Mesenchymal stem cell (in vitro differentiated cells and primary cell): ENCODE measurements at regions not wholly inside any gene's neighbourhood (a gene's known extent, or its start where the extent isn't known, plus 50 kb on each side); places are given as distances from the start of the nearest gene placed in this dataset.

Source experiments
- DNase-seq: peaks from one replicate; pipeline ENCODE4 v3.0.0-alpha.2; 2013
- H2AFZ ChIP-seq: one replicate; pipeline ENCODE4 v1.6.1; 2013; ENCODE audit warnings: low read depth, mild to moderate bottlenecking, control low read depth, inconsistent platforms, low read length, moderate library complexity
- H2AK5ac ChIP-seq: 2 replicates; pipeline ENCODE4 v1.6.1; 2013; ENCODE audit warnings: low read length, moderate library complexity, mild to moderate bottlenecking, inconsistent platforms; ENCODE audit not compliant: severe bottlenecking
- H2BK120ac ChIP-seq: one replicate; pipeline ENCODE4 v1.6.1; 2013; ENCODE audit warnings: low read depth, mild to moderate bottlenecking, inconsistent platforms, low read length, moderate library complexity
- H2BK12ac ChIP-seq, 2 experiments: one replicate each; pipeline ENCODE4 v1.6.1; 2013; ENCODE audit warnings: inconsistent platforms in 2 of 2, low read length in 2 of 2, mild to moderate bottlenecking in 2 of 2, moderate library complexity in 2 of 2, control low read depth in 1 of 2
- H2BK15ac ChIP-seq: one replicate; pipeline ENCODE4 v1.6.1; 2013; ENCODE audit warnings: mild to moderate bottlenecking, low read depth, inconsistent platforms; ENCODE audit not compliant: poor library complexity, severe bottlenecking
- H2BK5ac ChIP-seq: 2 replicates; pipeline ENCODE4 v1.6.1; 2013; ENCODE audit warnings: low read depth, mild to moderate bottlenecking, low read length, control low read depth, inconsistent platforms; ENCODE audit not compliant: poor library complexity, severe bottlenecking
- H3K14ac ChIP-seq, 2 experiments: one replicate each; pipeline ENCODE4 v1.6.1; 2013; ENCODE audit warnings: inconsistent platforms in 2 of 2, low read length in 2 of 2, control low read depth in 1 of 2, mild to moderate bottlenecking in 1 of 2, moderate library complexity in 1 of 2
- H3K18ac ChIP-seq, 2 experiments: one replicate each; pipeline ENCODE4 v1.6.1; 2013; ENCODE audit warnings: inconsistent platforms in 2 of 2, low read length in 2 of 2, control low read depth in 1 of 2, low read depth in 1 of 2, mild to moderate bottlenecking in 1 of 2
- H3K23ac ChIP-seq, 2 experiments: one replicate each; pipeline ENCODE4 v1.6.1; 2013; ENCODE audit warnings: inconsistent platforms in 2 of 2, low read length in 2 of 2, mild to moderate bottlenecking in 2 of 2, moderate library complexity in 2 of 2, control low read depth in 1 of 2
- H3K27ac ChIP-seq: 2 replicates; pipeline ENCODE4 v1.5.1; 2013; ENCODE audit warnings: mild to moderate bottlenecking, moderate library complexity, low read length, control low read depth, inconsistent platforms; ENCODE audit not compliant: poor library complexity, severe bottlenecking
- H3K27me3 ChIP-seq, 2 experiments: 2 replicates each; pipeline versions ENCODE4 v1.6.1 to v1.7.0; 2013; ENCODE audit warnings: low read length in 2 of 2, mild to moderate bottlenecking in 2 of 2, moderate library complexity in 2 of 2, control low read depth in 1 of 2, inconsistent platforms in 1 of 2; ENCODE audit not compliant: control insufficient read depth in 1 of 2, insufficient read depth in 1 of 2
- H3K36me3 ChIP-seq, 2 experiments: 2 replicates each; pipeline versions ENCODE4 v1.6.1 to v1.7.0; 2013; ENCODE audit warnings: low read length in 2 of 2, control low read depth in 1 of 2, inconsistent platforms in 1 of 2, low read depth in 1 of 2, mild to moderate bottlenecking in 1 of 2; ENCODE audit not compliant: insufficient read depth in 2 of 2, control insufficient read depth in 1 of 2
- H3K4ac ChIP-seq, 2 experiments: one replicate each; pipeline ENCODE4 v1.6.1; 2013; ENCODE audit warnings: inconsistent platforms in 2 of 2, low read length in 2 of 2, mild to moderate bottlenecking in 2 of 2, moderate library complexity in 2 of 2, control low read depth in 1 of 2, low read depth in 1 of 2
- H3K4me1 ChIP-seq: 2 replicates; pipeline ENCODE4 v1.6.1; 2013; ENCODE audit warnings: low read depth, low read length, control low read depth; ENCODE audit not compliant: control insufficient read depth, insufficient read depth
- H3K4me2 ChIP-seq: 2 replicates; pipeline ENCODE4 v1.6.1; 2013; ENCODE audit warnings: low read length, mild to moderate bottlenecking, inconsistent platforms; ENCODE audit not compliant: poor library complexity, severe bottlenecking
- H3K4me3 ChIP-seq, 2 experiments: 2 replicates each; pipeline versions ENCODE4 v1.5.1 to v1.7.0; 2013; ENCODE audit warnings: low read length in 2 of 2, mild to moderate bottlenecking in 2 of 2, control low read depth in 1 of 2, low read depth in 1 of 2; ENCODE audit not compliant: insufficient read depth in 1 of 2
- H3K79me1 ChIP-seq: replicated peaks from 2 replicates; pipeline ENCODE4 v1.6.1; 2013; ENCODE audit warnings: mild to moderate bottlenecking, control low read depth, low read length, inconsistent platforms; ENCODE audit not compliant: poor library complexity, severe bottlenecking
- H3K9ac ChIP-seq: 2 replicates; pipeline ENCODE4 v1.7.0; 2013; ENCODE audit warnings: mild to moderate bottlenecking, low read length, moderate library complexity
- H3K9me3 ChIP-seq: 2 replicates; pipeline ENCODE4 v1.7.0; 2013; ENCODE audit warnings: mild to moderate bottlenecking, low read length; ENCODE audit not compliant: control insufficient read depth
- H4K8ac ChIP-seq: one replicate; pipeline ENCODE4 v1.6.1; 2013; ENCODE audit warnings: inconsistent platforms, mild to moderate bottlenecking, low read length, moderate library complexity
- H4K91ac ChIP-seq: one replicate; pipeline ENCODE4 v1.6.1; 2013; ENCODE audit warnings: mild to moderate bottlenecking, low read length, inconsistent platforms
- WGBS: methylation state at CpG from one replicate; pipeline ENCODE4 v1.1.7; 2013; ENCODE audit warnings: mixed read lengths; 5-methylcytosine and 5-hydroxymethylcytosine counted together

DNA sequence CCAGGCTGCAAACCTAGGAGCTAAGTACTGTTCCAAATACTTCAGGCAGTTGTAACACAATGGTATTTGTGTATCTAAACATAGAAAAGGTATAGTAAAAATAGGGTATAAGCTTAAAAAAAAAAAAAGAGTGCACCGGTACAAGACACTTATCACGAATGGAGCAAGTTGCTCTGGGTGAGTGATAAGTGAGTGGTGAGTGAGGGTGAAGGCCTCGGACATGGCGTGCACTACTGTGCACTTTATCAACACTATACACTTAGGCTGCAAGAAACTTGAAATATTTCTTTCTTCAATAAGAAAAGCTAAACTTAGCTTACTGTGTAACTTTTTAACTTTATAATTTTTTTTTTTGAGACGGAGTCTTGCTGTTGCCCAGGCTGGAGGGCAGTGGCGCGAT lies 159.5 kb upstream of the PDE10A start:
- H3K9ac ChIP-seq = no peak overlapping the region
- 98% methylated on average over 4 of the region's 7 CpGs for WGBS

DNA sequence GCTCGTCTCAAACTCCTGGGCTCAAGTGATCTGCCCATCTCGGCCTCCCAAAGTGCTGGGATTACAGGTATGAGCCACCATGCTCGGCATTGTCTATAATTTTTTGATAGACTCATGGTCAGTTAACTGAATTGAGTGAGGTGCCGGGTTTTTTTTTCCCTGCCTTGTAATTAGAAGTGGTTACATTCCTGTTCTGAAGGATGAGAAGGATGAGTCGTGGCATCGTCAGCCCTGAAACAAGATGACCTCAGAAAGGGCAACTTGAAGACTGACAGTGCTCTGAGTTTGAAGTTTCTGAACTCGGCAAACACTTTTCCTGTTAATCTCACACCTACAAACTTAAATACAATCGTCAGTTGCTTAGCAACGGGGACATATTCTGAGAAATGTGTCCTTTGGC lies 158.7 kb upstream of the PDE10A start:
- no peak overlapping the region for H3K4me3 ChIP-seq
- H3K23ac ChIP-seq = no peak overlapping the region
- no peak overlapping the region for H4K8ac ChIP-seq
- no peaks in the 10 kb centered on the region for H3K36me3 ChIP-seq
- H2BK12ac ChIP-seq = no peak overlapping the region
- peaks cover 10% of the 10 kb centered on the region for H3K4me1 ChIP-seq
- DNase-seq = no peak
- no peak overlapping the region for H3K4ac ChIP-seq
- H3K9ac ChIP-seq = no peak overlapping the region
- H3K27ac ChIP-seq = no peak overlapping the region
- no peak overlapping the region for H4K91ac ChIP-seq
- H3K79me1 ChIP-seq = no peaks in the 10 kb centered on the region
- no peaks in the 10 kb centered on the region for H3K9me3 ChIP-seq
- no peak overlapping the region for H3K18ac ChIP-seq
- no peak overlapping the region for H2AFZ ChIP-seq
- peaks cover 28 to 38% of the 10 kb centered on the region in 2 experiments for H3K27me3 ChIP-seq
- H3K14ac ChIP-seq = no peak overlapping the region
- no peak overlapping the region for H2BK120ac ChIP-seq
- 48% methylated on average over 9 of the region's 9 CpGs for WGBS
- H2AK5ac ChIP-seq = no peak overlapping the region
- H2BK5ac ChIP-seq = no peak overlapping the region
- H2BK15ac ChIP-seq = no peak overlapping the region
- no peak overlapping the region for H3K4me2 ChIP-seq

More for the DNA sequence above, 159.5 kb upstream of the PDE10A start:
- no peak overlapping the region for H2AK5ac ChIP-seq
- DNase-seq = no peak
- no peak overlapping the region for H3K14ac ChIP-seq
- H3K79me1 ChIP-seq = no peaks in the 10 kb centered on the region
- no peak overlapping the region for H4K91ac ChIP-seq
- no peak overlapping the region for H3K4ac ChIP-seq
- no peak overlapping the region for H3K18ac ChIP-seq
- H3K36me3 ChIP-seq = no peaks in the 10 kb centered on the region
- H3K9me3 ChIP-seq = no peaks in the 10 kb centered on the region
- H2BK15ac ChIP-seq = no peak overlapping the region
- H3K4me1 ChIP-seq = peaks cover 10% of the 10 kb centered on the region
- no peak overlapping the region for H2BK12ac ChIP-seq
- H3K4me3 ChIP-seq = no peak overlapping the region
- H4K8ac ChIP-seq = no peak overlapping the region
- no peak overlapping the region for H2AFZ ChIP-seq
- H3K4me2 ChIP-seq = no peak overlapping the region
- no peak overlapping the region for H3K23ac ChIP-seq
- no peak overlapping the region for H2BK120ac ChIP-seq
- peaks cover 21 to 33% of the 10 kb centered on the region in 2 experiments for H3K27me3 ChIP-seq
- no peak overlapping the region for H3K27ac ChIP-seq
- no peak overlapping the region for H2BK5ac ChIP-seq

DNA sequence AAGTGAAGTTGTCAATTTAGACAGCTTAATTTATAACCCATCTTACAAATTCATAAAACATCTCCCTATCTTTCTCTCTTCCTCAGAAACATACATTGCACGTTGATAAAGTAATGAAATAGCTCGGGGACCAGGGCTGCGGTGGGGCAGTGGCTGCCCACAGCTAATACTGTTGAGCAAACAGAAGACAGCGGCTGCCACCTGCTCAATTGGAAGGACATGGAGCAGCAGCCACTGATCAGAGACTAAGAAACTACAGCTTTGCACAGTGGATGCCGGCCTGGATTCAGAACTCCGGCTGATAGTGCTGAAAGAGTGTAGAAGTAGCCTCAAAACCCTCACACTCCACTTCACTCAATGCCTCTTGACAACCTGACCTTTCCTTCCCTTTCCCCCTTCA lies 157.9 kb upstream of the PDE10A start:
- peaks cover 10% of the 10 kb centered on the region for H3K4me1 ChIP-seq
- no peaks in the 10 kb centered on the region for H3K36me3 ChIP-seq
- no peak overlapping the region for H3K27ac ChIP-seq
- H4K8ac ChIP-seq = no peak overlapping the region
- H2AFZ ChIP-seq = no peak overlapping the region
- no peak overlapping the region for H3K14ac ChIP-seq
- no peaks in the 10 kb centered on the region for H3K79me1 ChIP-seq
- H3K18ac ChIP-seq = no peak overlapping the region
- no peak overlapping the region for H2BK15ac ChIP-seq
- no peak overlapping the region for H2AK5ac ChIP-seq
- H3K4ac ChIP-seq = no peak overlapping the region
- H3K4me2 ChIP-seq = no peak overlapping the region
- no peak overlapping the region for H4K91ac ChIP-seq
- no peak overlapping the region for H3K4me3 ChIP-seq
- H3K27me3 ChIP-seq = peaks cover 35 to 38% of the 10 kb centered on the region in 2 experiments
- H2BK120ac ChIP-seq = no peak overlapping the region
- H3K9ac ChIP-seq = no peak overlapping the region
- 69% methylated on average over 6 of the region's 6 CpGs for WGBS
- H2BK5ac ChIP-seq = no peak overlapping the region
- no peaks in the 10 kb centered on the region for H3K9me3 ChIP-seq
- DNase-seq = no peak
- H2BK12ac ChIP-seq = no peak overlapping the region
- H3K23ac ChIP-seq = no peak overlapping the region

DNA sequence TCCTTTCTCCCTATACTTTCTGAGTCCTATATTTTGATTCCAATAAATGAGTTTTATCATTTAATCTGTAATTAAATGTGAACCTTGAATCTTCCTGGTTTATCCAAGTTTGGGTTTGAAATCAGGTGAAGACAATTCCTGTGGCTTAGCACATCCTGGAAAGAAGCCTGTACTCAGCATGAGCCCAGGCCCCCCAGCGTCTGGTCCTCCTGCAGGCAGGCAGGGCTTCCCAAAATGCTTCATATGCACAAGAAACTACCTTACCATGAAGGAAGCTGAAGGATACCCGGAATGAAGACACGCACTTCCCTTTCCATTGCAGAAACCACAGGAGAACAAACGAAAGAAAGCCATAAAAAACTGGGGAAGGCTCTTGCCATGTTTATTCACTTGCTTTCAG lies 157.4 kb upstream of the PDE10A start:
- H3K4me2 ChIP-seq = no peak overlapping the region
- no peak for DNase-seq
- H3K4ac ChIP-seq = no peak overlapping the region
- WGBS = 40% methylated on average over 4 of the region's 4 CpGs
- no peak overlapping the region for H4K91ac ChIP-seq
- no peak overlapping the region for H2BK5ac ChIP-seq
- H3K4me1 ChIP-seq = peaks cover 10% of the 10 kb centered on the region
- H3K36me3 ChIP-seq = no peaks in the 10 kb centered on the region
- H3K18ac ChIP-seq = no peak overlapping the region
- H3K9me3 ChIP-seq = no peaks in the 10 kb centered on the region
- H3K79me1 ChIP-seq = no peaks in the 10 kb centered on the region
- no peak overlapping the region for H3K27ac ChIP-seq
- H3K4me3 ChIP-seq = no peak overlapping the region
- H2BK120ac ChIP-seq = no peak overlapping the region
- no peak overlapping the region for H2AK5ac ChIP-seq
- no peak overlapping the region for H2BK15ac ChIP-seq
- H4K8ac ChIP-seq = no peak overlapping the region
- no peak overlapping the region for H2AFZ ChIP-seq
- H3K9ac ChIP-seq = no peak overlapping the region
- no peak overlapping the region for H3K14ac ChIP-seq
- no peak overlapping the region for H3K23ac ChIP-seq
- H2BK12ac ChIP-seq = no peak overlapping the region
- peaks cover 37 to 38% of the 10 kb centered on the region in 2 experiments for H3K27me3 ChIP-seq
